ENCODE measurements at regions not wholly inside any gene's neighbourhood (a gene's known extent, or its start where the extent isn't known, plus 50 kb on each side); places are given as distances from the start of the nearest gene placed in this dataset.

GRCh38 chr3:3560591-3561311 lies 238.5 kb upstream of the LRRN1 start:
- FAIRE-seq (no peak), DNase-seq (ENCODE audit: low read depth in 1 of 2, low spot score in 2 of 2) (no peak)
- no peaks in the 10 kb centered on the region for H3K23me2 ChIP-seq (ENCODE audit: low read depth, low read length)
- no peaks in the 10 kb centered on the region for H4K20me1 ChIP-seq (replicated peaks in 1 of 2; ENCODE audit: control insufficient read depth in 1 of 2, insufficient read depth in 2 of 2, low read length in 2 of 2)
- no peaks in the 10 kb centered on the region for H3K79me2 ChIP-seq (ENCODE audit: control insufficient read depth in 1 of 2, insufficient read depth in 2 of 2, low read length in 2 of 2)
- no peak overlapping the region for H4K8ac ChIP-seq (ENCODE audit: extremely low read depth, insufficient read depth, low read length)
- no peak overlapping the region for H2BK15ac ChIP-seq (ENCODE audit: low read length)
- H3K27ac ChIP-seq (ENCODE audit: low read depth, low read length): no peak overlapping the region
- H3K27me3 ChIP-seq (replicated peaks in 1 of 4; ENCODE audit: control insufficient read depth in 3 of 4, extremely low read depth in 1 of 4, insufficient read depth in 3 of 4, low read length in 3 of 4): no peaks in the 10 kb centered on the region
- no peak overlapping the region for H2BK12ac ChIP-seq (ENCODE audit: low read depth, low read length)
- no peak overlapping the region for H2AK5ac ChIP-seq (ENCODE audit: low read depth, low read length)
- ChIA-PET CTCF (ENCODE audit: partially characterized antibody) (no interaction called here), POLR2A (ENCODE audit: partially characterized antibody) (interaction anchor here (0.8 kb wide), 1 partner anchor 32 kb away, joined by 3 read pairs; no protein-coding TSS in a partner anchor)
- H3K23ac ChIP-seq (ENCODE audit: insufficient read length): no peak overlapping the region
- H3K9me3 ChIP-seq (ENCODE audit: insufficient read depth in 2 of 2, low read depth in 1 of 2, low read length in 1 of 2): no peaks in the 10 kb centered on the region
- TF ChIP-seq CEBPB (IDR thresholded peaks at IDR 0.05; ENCODE audit: low read depth, low read length): no peak
- TF ChIP-seq RAD21 (IDR thresholded peaks at IDR 0.05 in 1 of 2, conservative IDR thresholded peaks at IDR 0.05 in 1 of 2; ENCODE audit: low read depth in 2 of 2, low read length in 2 of 2): no peak
- no peak for TF ChIP-seq POLR2AphosphoS5 (IDR thresholded peaks at IDR 0.05; ENCODE audit: low read depth, low read length)
- no peak for TF ChIP-seq RBBP5 (IDR thresholded peaks at IDR 0.05; ENCODE audit: borderline replicate concordance, low read depth, low read length)
- TF ChIP-seq USF2 (IDR thresholded peaks at IDR 0.05; ENCODE audit: low read length): no peak
- no peak for TF ChIP-seq HDAC6 (IDR thresholded peaks at IDR 0.05; ENCODE audit: low read depth, low read length)
- TF ChIP-seq TCF12 (IDR thresholded peaks at IDR 0.05; ENCODE audit: low read depth, low read length): no peak
- TF ChIP-seq CREB1 (IDR thresholded peaks at IDR 0.05): no peak
- no peak for TF ChIP-seq TEAD4 (IDR thresholded peaks at IDR 0.05; ENCODE audit: low read depth, low read length)
- no peak overlapping the region for H2BK120ac ChIP-seq (replicated peaks; ENCODE audit: low read depth, low read length)
- H3K14ac ChIP-seq (ENCODE audit: insufficient read length): no peak overlapping the region
- H3K18ac ChIP-seq (ENCODE audit: extremely low read depth, low read length): no peak overlapping the region
- H4K5ac ChIP-seq (ENCODE audit: insufficient read length, low read depth, low read length): no peak overlapping the region
- H2BK5ac ChIP-seq (ENCODE audit: low read depth, low read length): no peak overlapping the region
- no peak overlapping the region for H2AFZ ChIP-seq (ENCODE audit: low read length)
- 97% methylated on average over 4 of the region's 4 CpGs; no CpG with 5 or more reads in 1 of the 2 experiments for WGBS, 2 experiments (ENCODE audit: extremely low coverage in 1 of 2, insufficient coverage in 1 of 2, insufficient read length in 1 of 2, insufficient replicate concordance in 2 of 2, low coverage in 1 of 2, low lambda C conversion rate in 2 of 2, missing lambda C conversion rate in 1 of 2)
- H4K91ac ChIP-seq (replicated peaks; ENCODE audit: insufficient read length, low read length): no peak overlapping the region
- H3K36me3 ChIP-seq (ENCODE audit: control insufficient read depth in 2 of 4, insufficient read depth in 4 of 4, low read length in 3 of 4): no peaks in the 10 kb centered on the region
- H3K4me2 ChIP-seq (ENCODE audit: insufficient read depth in 1 of 2, low read depth in 2 of 2, low read length in 2 of 2): no peak overlapping the region
- no peak overlapping the region for H3K4ac ChIP-seq (replicated peaks; ENCODE audit: insufficient read length, low read depth, low read length)
- no peaks in the 10 kb centered on the region for H3K4me1 ChIP-seq (replicated peaks in 1 of 4; ENCODE audit: control insufficient read depth in 3 of 4, insufficient read depth in 4 of 4, low read length in 3 of 4)
- H3K56ac ChIP-seq (replicated peaks; ENCODE audit: insufficient read length, low read depth, low read length): no peak overlapping the region
- no peak overlapping the region for H3K4me3 ChIP-seq (ENCODE audit: extremely low read depth in 1 of 4, insufficient read depth in 2 of 4, low read depth in 3 of 4, low read length in 4 of 4)
- H3K9ac ChIP-seq (replicated peaks in 1 of 4; ENCODE audit: extremely low read depth in 1 of 4, low read depth in 3 of 4, low read length in 3 of 4): no peak overlapping the region
- H2BK20ac ChIP-seq (ENCODE audit: low read length): no peak overlapping the region
- H3K79me1 ChIP-seq (ENCODE audit: low read depth, low read length): no peaks in the 10 kb centered on the region

Measured in H1 (cell line).